ENCODE measurements at regions not wholly inside any gene's neighbourhood (a gene's known extent, or its start where the extent isn't known, plus 50 kb on each side); places are given as distances from the start of the nearest gene placed in this dataset.

DNA sequence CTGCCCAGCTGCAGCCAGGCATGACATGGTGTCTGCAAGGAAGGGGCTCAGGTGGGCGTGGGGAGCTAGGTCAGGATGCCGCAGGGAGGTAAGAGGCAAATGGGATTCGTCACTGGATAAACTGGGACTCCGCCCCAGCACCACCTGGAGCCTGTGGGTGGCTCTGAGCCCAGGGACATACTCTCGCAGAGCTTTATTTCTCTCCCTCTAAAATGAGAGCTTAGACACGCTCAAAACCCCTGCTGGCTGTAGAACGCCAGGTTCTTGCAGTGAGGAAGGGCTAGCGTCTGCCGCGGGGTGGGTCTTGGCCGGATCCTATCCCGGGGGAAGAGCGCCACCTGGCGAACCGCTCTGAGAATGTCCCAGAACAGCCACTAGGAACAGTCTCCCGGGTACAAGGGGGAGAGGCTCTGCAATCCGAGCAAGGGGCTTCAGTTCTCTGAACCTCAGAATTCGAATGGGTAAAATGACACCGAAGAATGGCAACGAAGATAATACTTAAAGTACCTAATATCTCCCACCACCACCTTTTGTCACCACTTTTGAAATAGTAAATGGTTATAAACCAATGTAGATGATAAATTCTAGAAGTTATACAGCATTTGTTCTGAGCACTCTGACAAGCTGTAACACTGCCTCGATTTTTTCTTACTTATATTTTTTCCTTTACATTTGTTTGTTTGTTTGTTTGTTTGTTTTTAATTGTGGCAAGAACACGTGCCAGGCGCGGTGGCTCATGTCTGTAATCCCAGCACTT lies 53.2 kb upstream of the SRGAP3 start:
- TF ChIP-seq, protein P1, sequence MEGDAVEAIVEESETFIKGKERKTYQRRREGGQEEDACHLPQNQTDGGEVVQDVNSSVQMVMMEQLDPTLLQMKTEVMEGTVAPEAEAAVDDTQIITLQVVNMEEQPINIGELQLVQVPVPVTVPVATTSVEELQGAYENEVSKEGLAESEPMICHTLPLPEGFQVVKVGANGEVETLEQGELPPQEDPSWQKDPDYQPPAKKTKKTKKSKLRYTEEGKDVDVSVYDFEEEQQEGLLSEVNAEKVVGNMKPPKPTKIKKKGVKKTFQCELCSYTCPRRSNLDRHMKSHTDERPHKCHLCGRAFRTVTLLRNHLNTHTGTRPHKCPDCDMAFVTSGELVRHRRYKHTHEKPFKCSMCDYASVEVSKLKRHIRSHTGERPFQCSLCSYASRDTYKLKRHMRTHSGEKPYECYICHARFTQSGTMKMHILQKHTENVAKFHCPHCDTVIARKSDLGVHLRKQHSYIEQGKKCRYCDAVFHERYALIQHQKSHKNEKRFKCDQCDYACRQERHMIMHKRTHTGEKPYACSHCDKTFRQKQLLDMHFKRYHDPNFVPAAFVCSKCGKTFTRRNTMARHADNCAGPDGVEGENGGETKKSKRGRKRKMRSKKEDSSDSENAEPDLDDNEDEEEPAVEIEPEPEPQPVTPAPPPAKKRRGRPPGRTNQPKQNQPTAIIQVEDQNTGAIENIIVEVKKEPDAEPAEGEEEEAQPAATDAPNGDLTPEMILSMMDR (IDR thresholded peaks at IDR 0.05; ENCODE audit: low read length), result peak; percentile 86
- TF ChIP-seq EZH2 (IDR thresholded peaks at IDR 0.05; ENCODE audit: borderline replicate concordance, low read length), result no peak
